ENCODE measurements at regions not wholly inside any gene's neighbourhood (a gene's known extent, or its start where the extent isn't known, plus 50 kb on each side); places are given as distances from the start of the nearest gene placed in this dataset.

GRCh38 chr2:144967961-144968360 lies 448.0 kb upstream of the ZEB2 start:
- no peak for TF ChIP-seq CTCF (IDR thresholded peaks at IDR 0.05; ENCODE audit: extremely low read depth, insufficient read depth, missing control alignments)

GRCh38 chr2:144965172-144965571 lies 445.3 kb upstream of the ZEB2 start:
- TF ChIP-seq CTCF (IDR thresholded peaks at IDR 0.05; ENCODE audit: extremely low read depth, insufficient read depth, missing control alignments) = no peak
- no peak for DNase-seq (ENCODE audit: low spot score)
- in situ Hi-C loops (cut with MboI; ENCODE audit: low pct_unique_long_range_greater_than_20kb, low sequenced_read_pairs, unreplicated experiment) = no loop called here

More at GRCh38 chr2:144967961-144968360, 448.0 kb upstream of the ZEB2 start:
- in situ Hi-C loops (cut with MboI; ENCODE audit: low pct_unique_long_range_greater_than_20kb, low sequenced_read_pairs, unreplicated experiment) = no loop called here
- DNase-seq (ENCODE audit: low spot score) = no peak

DNA sequence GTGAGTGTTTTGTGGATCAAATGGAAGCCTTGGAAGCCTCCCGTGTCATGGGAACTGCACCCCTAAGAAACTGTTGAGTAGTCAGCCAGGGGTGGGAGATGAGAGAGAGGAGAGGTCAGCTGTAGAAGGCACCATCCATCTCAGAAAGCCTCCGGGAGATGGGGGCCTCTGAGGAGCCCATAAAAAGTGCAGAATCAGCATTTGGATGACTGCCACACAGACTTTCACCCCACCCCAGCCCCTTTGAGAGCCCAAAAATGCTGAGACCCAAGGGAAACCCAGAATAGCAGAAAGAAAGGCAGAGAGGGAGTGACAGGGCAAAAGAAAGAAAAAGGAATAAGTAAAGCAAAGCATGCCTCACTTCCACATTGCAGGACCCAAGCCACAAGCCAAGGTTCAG lies 443.1 kb upstream of the ZEB2 start:
- TF ChIP-seq CTCF (IDR thresholded peaks at IDR 0.05; ENCODE audit: extremely low read depth, insufficient read depth, missing control alignments) = no peak
- in situ Hi-C loops (cut with MboI; ENCODE audit: low pct_unique_long_range_greater_than_20kb, low sequenced_read_pairs, unreplicated experiment) = no loop called here
- DNase-seq (ENCODE audit: low spot score) = no peak

GRCh38 chr2:144959416-144959815 lies 439.5 kb upstream of the ZEB2 start:
- DNase-seq (ENCODE audit: low spot score) = no peak
- no peak for TF ChIP-seq CTCF (IDR thresholded peaks at IDR 0.05; ENCODE audit: extremely low read depth, insufficient read depth, missing control alignments)
- in situ Hi-C loops (cut with MboI; ENCODE audit: low pct_unique_long_range_greater_than_20kb, low sequenced_read_pairs, unreplicated experiment) = no loop called here

DNA sequence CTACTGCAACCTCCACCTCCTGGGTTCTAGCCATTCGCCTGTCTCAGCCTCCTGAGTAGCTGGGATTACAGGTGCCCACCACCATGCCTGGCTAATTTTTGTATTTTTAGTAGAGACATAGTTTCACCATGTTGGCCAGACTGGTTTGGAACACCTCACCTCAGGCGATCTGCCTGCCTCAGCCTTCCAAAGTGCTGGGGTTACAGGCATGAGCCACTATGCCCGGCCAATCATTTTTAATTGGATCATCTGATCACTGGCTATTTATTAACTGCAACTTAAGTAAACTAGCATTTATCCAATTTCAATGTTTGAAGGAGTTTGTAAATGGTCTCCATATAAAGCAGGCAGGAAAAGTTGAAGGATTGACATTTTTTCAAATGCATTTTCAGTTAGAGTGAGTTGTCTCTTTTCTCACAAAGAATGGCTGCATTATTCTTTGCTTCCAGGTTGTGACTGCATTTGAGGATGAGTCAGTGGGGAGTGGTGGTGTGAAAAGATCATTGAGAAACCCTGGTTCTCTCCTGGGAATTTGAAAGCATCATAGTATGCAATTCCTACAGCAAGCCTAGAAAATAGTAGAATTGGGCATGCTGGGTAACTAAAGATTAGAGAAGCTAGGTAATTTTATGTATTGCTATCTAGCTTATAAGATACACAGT lies 431.1 kb upstream of the ZEB2 start:
- no peak for TF ChIP-seq CTCF (IDR thresholded peaks at IDR 0.05; ENCODE audit: extremely low read depth, insufficient read depth, missing control alignments)
- DNase-seq (ENCODE audit: low spot score) = no peak
- in situ Hi-C loops (cut with MboI; ENCODE audit: low pct_unique_long_range_greater_than_20kb, low sequenced_read_pairs, unreplicated experiment) = no loop called here

GRCh38 chr2:144948205-144948855 lies 428.4 kb upstream of the ZEB2 start:
- DNase-seq (ENCODE audit: low spot score) = no peak
- in situ Hi-C loops (cut with MboI; ENCODE audit: low pct_unique_long_range_greater_than_20kb, low sequenced_read_pairs, unreplicated experiment) = no loop called here
- no peak for TF ChIP-seq CTCF (IDR thresholded peaks at IDR 0.05; ENCODE audit: extremely low read depth, insufficient read depth, missing control alignments)

Data from GM13977 (cell line).